H1 (cell line): ENCODE measurements at regions not wholly inside any gene's neighbourhood (a gene's known extent, or its start where the extent isn't known, plus 50 kb on each side); places are given as distances from the start of the nearest gene placed in this dataset.

Experiments used
- ATF2 ChIP-seq: IDR thresholded peaks from 2 replicates; pipeline ENCODE4 v1.6.1; 2012; ENCODE audit warnings: low read length, inconsistent platforms
- CREB1 ChIP-seq: IDR thresholded peaks from 2 replicates; pipeline ENCODE4 v1.6.1; 2012; ENCODE audit warnings: inconsistent platforms

- no peak for TF ChIP-seq ATF2
- no peak for TF ChIP-seq CREB1
These were observed 670.5 kb upstream of the SALL1 start (continued) for GRCh38 chr16:51821527-51821926.
